ENCODE measurements at regions not wholly inside any gene's neighbourhood (a gene's known extent, or its start where the extent isn't known, plus 50 kb on each side); places are given as distances from the start of the nearest gene placed in this dataset.

DNA sequence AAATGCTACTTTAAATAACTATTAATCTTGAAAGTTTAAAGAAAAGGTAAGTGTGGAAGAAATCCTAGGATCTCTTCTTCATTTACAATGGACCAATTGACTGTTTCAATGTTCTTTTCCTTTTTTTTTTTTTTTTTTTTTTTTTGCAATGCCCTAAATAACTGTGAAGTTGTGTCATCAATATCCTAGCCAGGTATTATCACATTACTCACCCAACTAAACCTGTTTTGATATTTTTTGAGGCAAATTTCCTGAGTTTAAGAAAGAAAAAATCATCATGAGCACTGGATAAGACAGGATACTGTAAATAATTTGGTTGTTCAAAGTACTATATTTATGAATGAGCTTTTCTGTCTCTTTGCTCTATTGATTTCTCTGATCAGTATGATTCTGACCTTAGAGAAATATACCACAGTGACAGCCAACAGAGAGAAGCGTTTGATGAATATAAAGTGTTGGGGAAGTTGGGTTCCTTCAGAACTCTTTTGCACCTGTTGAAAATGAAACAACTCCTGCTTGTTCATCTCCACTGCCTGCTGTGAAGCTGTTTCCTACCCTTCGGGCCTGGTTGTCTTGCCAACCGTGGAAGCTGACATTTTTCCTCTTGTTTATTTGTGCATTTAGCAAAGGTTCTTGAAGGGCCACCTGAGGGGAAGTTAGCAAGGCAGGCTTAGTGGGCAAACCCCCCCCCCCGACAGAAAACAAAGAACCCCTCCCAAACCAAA lies 1220.5 kb upstream of the SLC10A2 start:
- no peaks in the 10 kb centered on the region for H3K27me3 ChIP-seq (ENCODE audit: low read depth)
- ATAC-seq (no peak), DNase-seq (no peak)
- no peaks in the 10 kb centered on the region for H3K4me1 ChIP-seq
- H3K27ac ChIP-seq = no peak overlapping the region
- no peaks in the 10 kb centered on the region for H3K36me3 ChIP-seq
- TF ChIP-seq CTCF (IDR thresholded peaks at IDR 0.05) = no peak
- intact Hi-C loops (cut with DNase I) = no loop called here
- no peak overlapping the region for H3K4me3 ChIP-seq
- no peaks in the 10 kb centered on the region for H3K9me3 ChIP-seq

- Histone ChIP-seq H3K4me1 (no peaks in the 10 kb centered on the region), H3K9me3 (no peaks in the 10 kb centered on the region), H3K27me3 (ENCODE audit: low read depth) (no peaks in the 10 kb centered on the region), H3K4me3 (no peak overlapping the region), H3K27ac (no peak overlapping the region), H3K36me3 (no peaks in the 10 kb centered on the region)
- TF ChIP-seq CTCF (IDR thresholded peaks at IDR 0.05) = no peak
- intact Hi-C loops (cut with DNase I) = no loop called here
- no peak for ATAC-seq
- DNase-seq = no peak
These were observed 1215.7 kb upstream of the SLC10A2 start for GRCh38 chr13:104281910-104282309.

DNA sequence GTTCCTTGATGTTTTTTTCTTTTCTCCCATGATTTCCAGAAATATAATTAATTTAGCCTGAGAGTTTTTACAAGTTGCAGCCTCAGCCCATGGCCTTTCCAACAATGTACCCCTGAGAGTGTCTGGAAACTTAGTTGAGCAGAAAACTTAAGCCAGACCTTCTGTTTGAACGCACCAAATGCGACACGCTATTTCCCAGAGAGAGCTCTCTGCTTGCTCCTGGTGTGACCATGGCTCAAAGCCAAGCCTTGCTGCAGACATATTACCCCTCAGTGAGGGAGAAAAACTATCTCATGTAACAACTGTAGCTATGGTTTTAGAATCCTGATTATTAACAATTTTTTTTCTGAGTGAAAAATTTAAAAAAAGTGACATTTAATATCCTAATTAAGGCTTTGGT lies 1204.5 kb upstream of the SLC10A2 start:
- no peak for DNase-seq
- no peaks in the 10 kb centered on the region for H3K27me3 ChIP-seq (ENCODE audit: low read depth)
- intact Hi-C loops (cut with DNase I) = no loop called here
- H3K4me1 ChIP-seq = no peaks in the 10 kb centered on the region
- no peaks in the 10 kb centered on the region for H3K9me3 ChIP-seq
- no peak for ATAC-seq
- no peaks in the 10 kb centered on the region for H3K36me3 ChIP-seq
- no peak for TF ChIP-seq CTCF (IDR thresholded peaks at IDR 0.05)
- H3K27ac ChIP-seq = no peak overlapping the region
- H3K4me3 ChIP-seq = no peak overlapping the region

GRCh38 chr13:104267206-104267811 lies 1201.1 kb upstream of the SLC10A2 start:
- no peak for TF ChIP-seq CTCF (IDR thresholded peaks at IDR 0.05)
- DNase-seq (no peak), ATAC-seq (no peak)
- Histone ChIP-seq H3K9me3 (no peaks in the 10 kb centered on the region), H3K4me3 (no peak overlapping the region), H3K27ac (no peak overlapping the region), H3K4me1 (no peaks in the 10 kb centered on the region), H3K27me3 (ENCODE audit: low read depth) (no peaks in the 10 kb centered on the region), H3K36me3 (no peaks in the 10 kb centered on the region)
- intact Hi-C loops (cut with DNase I) = no loop called here

DNA sequence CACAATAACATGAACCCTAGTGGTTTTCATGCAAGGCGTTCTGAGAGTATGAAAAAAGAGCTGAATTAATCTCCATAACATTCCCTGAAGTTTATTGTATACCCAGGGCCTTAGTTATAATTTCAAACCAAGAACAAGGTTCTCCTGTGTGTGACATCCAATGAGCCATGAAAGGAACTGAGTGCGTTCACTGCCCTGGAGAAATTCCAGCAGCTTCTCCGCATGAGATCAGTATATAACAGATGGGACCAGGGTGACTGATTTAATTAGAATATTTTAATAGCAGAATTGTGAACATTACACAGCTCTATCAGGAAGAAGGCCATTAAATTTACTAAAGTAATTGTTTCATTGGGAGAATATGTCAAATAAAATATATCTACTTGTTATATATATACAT lies 1190.5 kb upstream of the SLC10A2 start:
- ATAC-seq (no peak), DNase-seq (no peak)
- no peak overlapping the region for H3K4me3 ChIP-seq
- no peak for TF ChIP-seq CTCF (IDR thresholded peaks at IDR 0.05)
- H3K36me3 ChIP-seq = no peaks in the 10 kb centered on the region
- intact Hi-C loops (cut with DNase I) = no loop called here
- H3K9me3 ChIP-seq = no peaks in the 10 kb centered on the region
- H3K27me3 ChIP-seq (ENCODE audit: low read depth) = no peaks in the 10 kb centered on the region
- no peaks in the 10 kb centered on the region for H3K4me1 ChIP-seq
- no peak overlapping the region for H3K27ac ChIP-seq
